ENCODE measurements at regions not wholly inside any gene's neighbourhood (a gene's known extent, or its start where the extent isn't known, plus 50 kb on each side); places are given as distances from the start of the nearest gene placed in this dataset.

GRCh38 chr10:3661271-3661670 is 123.7 kb downstream of the KLF6 start:
- Histone ChIP-seq H3K4me3 (no peak overlapping the region), H3K27ac (no peak overlapping the region)
- TF ChIP-seq, protein P1, sequence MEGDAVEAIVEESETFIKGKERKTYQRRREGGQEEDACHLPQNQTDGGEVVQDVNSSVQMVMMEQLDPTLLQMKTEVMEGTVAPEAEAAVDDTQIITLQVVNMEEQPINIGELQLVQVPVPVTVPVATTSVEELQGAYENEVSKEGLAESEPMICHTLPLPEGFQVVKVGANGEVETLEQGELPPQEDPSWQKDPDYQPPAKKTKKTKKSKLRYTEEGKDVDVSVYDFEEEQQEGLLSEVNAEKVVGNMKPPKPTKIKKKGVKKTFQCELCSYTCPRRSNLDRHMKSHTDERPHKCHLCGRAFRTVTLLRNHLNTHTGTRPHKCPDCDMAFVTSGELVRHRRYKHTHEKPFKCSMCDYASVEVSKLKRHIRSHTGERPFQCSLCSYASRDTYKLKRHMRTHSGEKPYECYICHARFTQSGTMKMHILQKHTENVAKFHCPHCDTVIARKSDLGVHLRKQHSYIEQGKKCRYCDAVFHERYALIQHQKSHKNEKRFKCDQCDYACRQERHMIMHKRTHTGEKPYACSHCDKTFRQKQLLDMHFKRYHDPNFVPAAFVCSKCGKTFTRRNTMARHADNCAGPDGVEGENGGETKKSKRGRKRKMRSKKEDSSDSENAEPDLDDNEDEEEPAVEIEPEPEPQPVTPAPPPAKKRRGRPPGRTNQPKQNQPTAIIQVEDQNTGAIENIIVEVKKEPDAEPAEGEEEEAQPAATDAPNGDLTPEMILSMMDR (IDR thresholded peaks at IDR 0.05): no peak
- no peak for DNase-seq (ENCODE audit: low spot score)

GRCh38 chr10:3660753-3661152 is 124.3 kb downstream of the KLF6 start:
- Histone ChIP-seq H3K27ac (no peak overlapping the region), H3K4me3 (no peak overlapping the region)
- DNase-seq (ENCODE audit: low spot score): no peak
- TF ChIP-seq, protein P1 (IDR thresholded peaks at IDR 0.05): no peak

DNA sequence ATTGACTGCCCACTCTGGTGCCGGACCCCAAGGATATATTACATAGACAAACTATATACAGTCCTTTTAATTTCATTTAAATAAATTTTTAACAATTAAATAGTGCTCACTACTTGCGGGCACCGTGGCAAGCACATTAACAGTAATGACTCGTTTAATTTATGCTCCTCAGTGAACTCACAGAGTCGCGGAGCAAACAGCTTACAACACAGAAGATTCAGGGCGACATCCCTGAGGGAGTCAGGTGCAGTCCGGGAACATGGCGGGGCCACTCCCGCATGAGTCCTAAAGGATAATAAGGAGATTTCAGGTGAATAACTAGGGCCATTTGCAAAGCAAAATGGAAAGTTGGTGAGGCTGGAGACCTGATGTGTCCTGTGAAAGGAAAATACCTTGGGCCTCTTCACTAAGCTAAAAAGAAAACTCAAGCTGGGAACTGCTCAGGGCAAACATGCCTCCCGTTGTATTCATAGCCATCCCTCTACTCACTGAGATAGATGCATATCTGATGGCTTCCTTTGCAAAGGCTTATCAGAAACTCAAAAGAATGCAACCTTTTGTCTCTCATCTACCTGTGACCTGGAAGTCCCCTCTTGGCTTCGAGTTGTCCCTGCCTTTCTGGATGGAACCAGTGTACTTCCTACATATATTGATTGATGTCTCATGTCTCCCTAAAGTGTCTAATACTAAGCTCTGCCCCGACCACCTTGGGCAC is 125.6 kb downstream of the KLF6 start:
- Histone ChIP-seq H3K27ac (no peak overlapping the region), H3K4me3 (no peak overlapping the region)
- TF ChIP-seq, protein P1 (IDR thresholded peaks at IDR 0.05): no peak
- no peak for DNase-seq (ENCODE audit: low spot score)

DNA sequence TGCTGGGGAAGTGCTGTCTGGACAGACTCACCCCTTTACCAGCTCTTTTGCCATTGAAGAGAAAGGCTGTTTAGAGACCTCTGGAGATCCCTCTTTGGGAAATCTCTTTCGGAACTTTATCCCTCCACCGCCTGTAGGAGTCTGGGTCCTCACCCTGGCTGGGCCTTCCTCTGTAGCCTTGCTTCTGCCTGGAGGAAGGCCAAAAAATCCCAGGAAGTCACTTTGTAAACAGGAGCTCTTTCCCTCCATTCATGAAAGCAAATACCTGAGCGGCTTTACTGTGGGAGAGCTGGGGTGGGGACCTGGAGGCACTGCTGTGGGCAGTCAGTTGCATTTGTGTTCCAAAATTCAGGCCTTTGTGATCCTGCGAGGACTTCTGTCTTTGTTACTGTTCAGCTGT is 126.2 kb downstream of the KLF6 start:
- no peak for DNase-seq (ENCODE audit: low spot score)
- H3K4me3 ChIP-seq: no peak overlapping the region
- no peak overlapping the region for H3K27ac ChIP-seq
- TF ChIP-seq, protein P1 (IDR thresholded peaks at IDR 0.05): no peak

- TF ChIP-seq, protein P1 (IDR thresholded peaks at IDR 0.05): no peak
- no peak overlapping the region for H3K4me3 ChIP-seq
- H3K27ac ChIP-seq: no peak overlapping the region
- DNase-seq (ENCODE audit: low spot score): no peak
These were observed 128.8 kb downstream of the KLF6 start for GRCh38 chr10:3656214-3656613.

- H3K27ac ChIP-seq: no peak overlapping the region
- TF ChIP-seq, protein P1 (IDR thresholded peaks at IDR 0.05): no peak
- no peak overlapping the region for H3K4me3 ChIP-seq
- DNase-seq (ENCODE audit: low spot score): no peak
These were observed 129.5 kb downstream of the KLF6 start for GRCh38 chr10:3655528-3655927.

- DNase-seq (ENCODE audit: low spot score): no peak
- TF ChIP-seq, protein P1 (IDR thresholded peaks at IDR 0.05): no peak
- Histone ChIP-seq H3K27ac (no peak overlapping the region), H3K4me3 (no peak overlapping the region)
These were observed 130.0 kb downstream of the KLF6 start for GRCh38 chr10:3654980-3655379.
